GM12878 (cell line): ENCODE measurements at regions not wholly inside any gene's neighbourhood (a gene's known extent, or its start where the extent isn't known, plus 50 kb on each side); places are given as distances from the start of the nearest gene placed in this dataset.

ENCODE experiments used
- ATAC-seq: fragments of 200-7000 bp; cut with Tn5 transposase; 3 replicates; pipeline ENCODE4 v1.9.1; 2020; ENCODE audit warnings: mild to moderate bottlenecking, moderate library complexity
- BruUV-seq: library from RNA; stranded (reverse); fragments of 400-500 nt; replicated peaks from 2 replicates; lab custom pipeline; 2021; lab: Mats Ljungman, UMichigan
- CTCF ChIA-PET: fragments of 300-600 bp; sonication (Branson Sonifier 250); formaldehyde crosslinking; extraction: SDS; loops from one replicate; lab custom pipeline; 2021; ENCODE audit warnings: inconsistent platforms; lab: Yijun Ruan, JAX
- POLR2A ChIA-PET: fragments of 350-600 bp; formaldehyde crosslinking; extraction: SDS; loops from one replicate; lab custom pipeline; 2021; ENCODE audit warnings: inconsistent platforms; lab: Charles Lee
- RAD21 ChIA-PET: fragments of 300-600 bp; sonication (Branson Sonifier 250); formaldehyde crosslinking; loops from one replicate; lab custom pipeline; 2023; ENCODE audit warnings: antibody characterized with exemption; ENCODE audit not compliant: unreplicated experiment; lab: Charles Lee
- SMC1A ChIA-PET: fragments of 300-600 bp; sonication (Branson Sonifier 250); formaldehyde crosslinking; loops from one replicate; lab custom pipeline; 2023; ENCODE audit not compliant: unreplicated experiment, uncharacterized antibody; lab: Charles Lee
- DNase-seq: peaks from one replicate; pipeline ENCODE4 v3.0.0-alpha.2; 2011; ENCODE audit warnings: low read depth, low spot score
- FAIRE-seq: peaks from 3 replicates; lab custom pipeline; 2011; peaks lifted over from hg19 to GRCh38; lab: Jason Lieb, UNC
- H2AFZ ChIP-seq: 2 replicates; pipeline ENCODE4 v1.6.0; 2011; ENCODE audit warnings: low read depth, low read length, control low read depth; ENCODE audit not compliant: control insufficient read depth
- H3K27ac ChIP-seq: 2 replicates; pipeline ENCODE4 v1.5.1; 2011; ENCODE audit warnings: control low read depth; ENCODE audit not compliant: control insufficient read depth, insufficient read depth
- H3K27me3 ChIP-seq, 2 experiments: replicated peaks in 1 of 2; 2 replicates each; pipeline versions ENCODE4 v1.6.0 to v1.6.1; 2011; ENCODE audit warnings: low read length in 1 of 2; ENCODE audit not compliant: control insufficient read depth in 2 of 2, insufficient read depth in 2 of 2
- H3K36me3 ChIP-seq, 2 experiments: 2 replicates each; pipeline ENCODE4 v1.5.1; 2011; ENCODE audit warnings: low read length in 1 of 2; ENCODE audit not compliant: control insufficient read depth in 2 of 2, insufficient read depth in 2 of 2
- H3K4me1 ChIP-seq: 2 replicates; pipeline ENCODE4 v1.6.1; 2011; ENCODE audit warnings: mild to moderate bottlenecking, low read length, moderate library complexity, mixed read lengths; ENCODE audit not compliant: control insufficient read depth, insufficient read depth
- H3K4me2 ChIP-seq: 2 replicates; pipeline ENCODE4 v1.6.0; 2011; ENCODE audit warnings: control low read depth; ENCODE audit not compliant: control insufficient read depth, insufficient read depth
- H3K4me3 ChIP-seq: fragments of 200-600 bp; sonication (generic); 2 replicates; pipeline ENCODE4 v1.5.1; 2016
- H3K79me2 ChIP-seq: 2 replicates; pipeline ENCODE4 v1.6.0; 2011; ENCODE audit warnings: low read length; ENCODE audit not compliant: control insufficient read depth, insufficient read depth
- H3K9ac ChIP-seq: 2 replicates; pipeline ENCODE4 v1.8.0; 2011; ENCODE audit warnings: low read length, control low read depth, mixed read lengths; ENCODE audit not compliant: control insufficient read depth, insufficient read depth
- H3K9me3 ChIP-seq: replicated peaks from 3 replicates; pipeline ENCODE4 v1.5.1; 2011; ENCODE audit warnings: mild to moderate bottlenecking, low read length; ENCODE audit not compliant: control insufficient read depth, insufficient read depth
- H4K20me1 ChIP-seq: 2 replicates; pipeline ENCODE4 v1.6.0; 2011; ENCODE audit not compliant: control insufficient read depth, insufficient read depth
- CBFB ChIP-seq: IDR thresholded peaks from 2 replicates; pipeline ENCODE4 v1.6.1; 2016; ENCODE audit warnings: antibody characterized with exemption, low read depth
- CBX3 ChIP-seq: fragments of 200-600 bp; sonication (generic); IDR thresholded peaks from 2 replicates; pipeline ENCODE4 v1.6.1; 2016; ENCODE audit warnings: low read depth, borderline replicate concordance
- CREM ChIP-seq: IDR thresholded peaks from 2 replicates; pipeline ENCODE4 v1.6.1; 2014; ENCODE audit warnings: antibody characterized with exemption, low read depth
- HCFC1 ChIP-seq: fragments of 150-350 bp; IDR thresholded peaks from 2 replicates; pipeline ENCODE4 v1.6.1; 2014; ENCODE audit warnings: low read length
- IKZF2 ChIP-seq, 2 experiments: fragments of 450-650 bp; IDR thresholded peaks; 2 replicates each; pipeline ENCODE4 v1.6.1; 2017; ENCODE audit warnings: mild to moderate bottlenecking in 2 of 2, moderate library complexity in 2 of 2
- JUNB ChIP-seq: IDR thresholded peaks from 2 replicates; pipeline ENCODE4 v1.6.1; 2016; ENCODE audit warnings: antibody characterized with exemption, mild to moderate bottlenecking
- MYB ChIP-seq: fragments of 150-350 bp; IDR thresholded peaks from 2 replicates; pipeline ENCODE4 v1.6.1; 2014; ENCODE audit warnings: mild to moderate bottlenecking, low read depth, low read length, borderline replicate concordance
- NBN ChIP-seq: fragments of 450-650 bp; IDR thresholded peaks from 2 replicates; pipeline ENCODE4 v1.6.1; 2016
- SMAD5 ChIP-seq: IDR thresholded peaks from 2 replicates; pipeline ENCODE4 v1.6.1; 2016; ENCODE audit warnings: antibody characterized with exemption, low read depth
- WGBS: methylation state at CpG from one replicate; pipeline ENCODE4 v1.1.6; 2016; ENCODE audit warnings: low lambda C conversion rate; ENCODE audit not compliant: insufficient replicate concordance, insufficient coverage; ENCODE audit errors: missing lambda C conversion rate; 5-methylcytosine and 5-hydroxymethylcytosine counted together
- in situ Hi-C: fragments of 300-500 bp; cut with MboI; formaldehyde crosslinking; loops from 9 replicates; pipeline ENCODE4 v1.14.3; 2018; ENCODE audit warnings: mixed read lengths
- intact Hi-C: fragments of 100-400 bp; cut with micrococcal nuclease; formaldehyde crosslinking; loops from one replicate; pipeline ENCODE4 v1.14.2; 2022; ENCODE audit not compliant: unreplicated experiment
- TF ChIP-seq, protein P1 (sequence below): fragments of 450-650 bp; IDR thresholded peaks from 2 replicates; pipeline ENCODE4 v1.6.1; 2018; ENCODE audit warnings: mild to moderate bottlenecking, low read depth, moderate library complexity; ENCODE audit not compliant: partially characterized antibody

DNA sequence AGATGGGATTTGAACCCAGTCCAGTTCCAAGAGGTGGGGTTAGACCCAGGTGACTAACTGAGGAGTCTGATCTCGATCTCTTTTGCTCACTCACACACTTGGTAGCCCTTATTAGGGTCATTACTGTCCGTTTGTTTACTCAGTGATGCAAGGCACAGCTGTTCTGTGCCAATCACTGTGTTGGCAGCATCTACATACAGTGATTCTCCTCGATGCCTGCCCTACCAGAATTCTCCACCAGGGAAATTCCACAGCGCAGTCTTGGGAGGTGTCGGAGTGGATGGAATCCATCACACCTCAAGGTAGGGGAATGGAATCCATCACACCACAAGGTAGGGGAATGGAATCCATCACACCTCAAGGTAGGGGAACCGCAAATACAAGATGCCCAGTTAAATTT, 279.6 kb downstream of the MAF start:
- Histone ChIP-seq H3K4me1 (no peaks in the 10 kb centered on the region), H3K4me2 (no peak overlapping the region), H3K27ac (no peak overlapping the region), H3K36me3 (no peaks in the 10 kb centered on the region), H3K27me3 (peaks cover 0 to 4% of the 10 kb centered on the region in 2 experiments; a peak in 3 of 4 replicates), H3K4me3 (no peak overlapping the region), H3K79me2 (no peaks in the 10 kb centered on the region), H4K20me1 (no peaks in the 10 kb centered on the region), H2AFZ (no peak overlapping the region), H3K9ac (no peak overlapping the region), H3K9me3 (no peaks in the 10 kb centered on the region)
- TF ChIP-seq HCFC1: no peak
- TF ChIP-seq, protein P1, sequence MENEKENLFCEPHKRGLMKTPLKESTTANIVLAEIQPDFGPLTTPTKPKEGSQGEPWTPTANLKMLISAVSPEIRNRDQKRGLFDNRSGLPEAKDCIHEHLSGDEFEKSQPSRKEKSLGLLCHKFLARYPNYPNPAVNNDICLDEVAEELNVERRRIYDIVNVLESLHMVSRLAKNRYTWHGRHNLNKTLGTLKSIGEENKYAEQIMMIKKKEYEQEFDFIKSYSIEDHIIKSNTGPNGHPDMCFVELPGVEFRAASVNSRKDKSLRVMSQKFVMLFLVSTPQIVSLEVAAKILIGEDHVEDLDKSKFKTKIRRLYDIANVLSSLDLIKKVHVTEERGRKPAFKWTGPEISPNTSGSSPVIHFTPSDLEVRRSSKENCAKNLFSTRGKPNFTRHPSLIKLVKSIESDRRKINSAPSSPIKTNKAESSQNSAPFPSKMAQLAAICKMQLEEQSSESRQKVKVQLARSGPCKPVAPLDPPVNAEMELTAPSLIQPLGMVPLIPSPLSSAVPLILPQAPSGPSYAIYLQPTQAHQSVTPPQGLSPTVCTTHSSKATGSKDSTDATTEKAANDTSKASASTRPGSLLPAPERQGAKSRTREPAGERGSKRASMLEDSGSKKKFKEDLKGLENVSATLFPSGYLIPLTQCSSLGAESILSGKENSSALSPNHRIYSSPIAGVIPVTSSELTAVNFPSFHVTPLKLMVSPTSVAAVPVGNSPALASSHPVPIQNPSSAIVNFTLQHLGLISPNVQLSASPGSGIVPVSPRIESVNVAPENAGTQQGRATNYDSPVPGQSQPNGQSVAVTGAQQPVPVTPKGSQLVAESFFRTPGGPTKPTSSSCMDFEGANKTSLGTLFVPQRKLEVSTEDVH: no peak
- TF ChIP-seq CREM: no peak
- no peak for TF ChIP-seq IKZF2 (IDR thresholded peaks at IDR 0.05)
- TF ChIP-seq NBN: no peak
- no peak for TF ChIP-seq CBFB
- no peak for TF ChIP-seq MYB
- TF ChIP-seq CBX3: no peak
- TF ChIP-seq SMAD5: no peak
- no peak for TF ChIP-seq JUNB
- in situ Hi-C loops: no loop called here
- WGBS: 24% methylated on average over 6 of the region's 6 CpGs
- FAIRE-seq: no peak
- ChIA-PET POLR2A (no interaction called here), CTCF (no interaction called here), RAD21 (no interaction called here), SMC1A (no interaction called here)
- no TSS peak for BruUV-seq
- no peak for ATAC-seq
- no peak for DNase-seq
- intact Hi-C loops: no loop called here
